HepG2 (cell line): ENCODE measurements at regions not wholly inside any gene's neighbourhood (a gene's known extent, or its start where the extent isn't known, plus 50 kb on each side); places are given as distances from the start of the nearest gene placed in this dataset.

Experiments used
- ATAC-seq: fragments of 200-7000 bp; cut with Tn5 transposase; 3 replicates; pipeline ENCODE4 v1.9.1; 2020; ENCODE audit warnings: mild to moderate bottlenecking, moderate library complexity
- BruUV-seq: library from RNA; stranded (reverse); fragments of 400-500 nt; replicated peaks from 2 replicates; lab custom pipeline; 2021; lab: Mats Ljungman, UMichigan
- CTCF ChIA-PET: fragments of 300-600 bp; formaldehyde crosslinking; extraction: SDS; loops from one replicate; lab custom pipeline; 2021; ENCODE audit warnings: low total read pairs, inconsistent platforms, low intra/inter-chr PET ratio; lab: Yijun Ruan, JAX
- POLR2A ChIA-PET: fragments of 350-600 bp; sonication (Branson Sonifier 250); formaldehyde crosslinking; loops from one replicate; lab custom pipeline; 2020; ENCODE audit warnings: antibody characterized with exemption, inconsistent platforms; lab: Yijun Ruan, JAX
- DNase-seq: peaks from one replicate; pipeline ENCODE4 v3.0.0-alpha.2; 2015; ENCODE audit warnings: low spot score
- FAIRE-seq: peaks from 3 replicates; lab custom pipeline; 2011; peaks lifted over from hg19 to GRCh38; lab: Jason Lieb, UNC
- H2AFZ ChIP-seq: one replicate; pipeline ENCODE4 v1.6.1; 2011; ENCODE audit warnings: low read length, inconsistent platforms
- H3K27ac ChIP-seq: fragments of 300-600 bp; 3 replicates; pipeline ENCODE4 v1.8.0; 2011; ENCODE audit warnings: mixed run types, mild to moderate bottlenecking, mixed read lengths, low read length, inconsistent platforms; ENCODE audit not compliant: insufficient read depth; ENCODE audit errors: extremely low read length
- H3K27me3 ChIP-seq, 2 experiments: fragments of 200-600 bp in 1 of 2; 2 replicates in 1 of 2; 3 replicates in 1 of 2; pipeline versions ENCODE4 v1.6.0 to v1.8.0; 2011; ENCODE audit warnings: low read length in 2 of 2, mild to moderate bottlenecking in 2 of 2, moderate library complexity in 2 of 2, inconsistent platforms in 1 of 2; ENCODE audit not compliant: insufficient read depth in 2 of 2, control insufficient read depth in 1 of 2
- H3K36me3 ChIP-seq, 2 experiments: fragments of 200-600 bp in 1 of 2; replicated peaks in 1 of 2; 2 replicates in 1 of 2; 3 replicates in 1 of 2; pipeline versions ENCODE4 v1.5.1 to v1.8.0; 2011; ENCODE audit warnings: low read length in 2 of 2, inconsistent platforms in 1 of 2; ENCODE audit not compliant: insufficient read depth in 2 of 2, control insufficient read depth in 1 of 2
- H3K4me1 ChIP-seq: 2 replicates; pipeline ENCODE4 v1.5.1; 2012; ENCODE audit warnings: low read length, inconsistent platforms; ENCODE audit not compliant: insufficient read depth
- H3K4me2 ChIP-seq: 2 replicates; pipeline ENCODE4 v1.6.0; 2011; ENCODE audit warnings: low read depth, low read length, inconsistent platforms
- H3K4me3 ChIP-seq, 3 experiments: fragments of 200-600 bp in 1 of 3; sonication (generic), shearing (Covaris generic) in 1 of 3; replicated peaks in 1 of 3; 2 replicates each; pipeline ENCODE4 v1.5.1; 2011 to 2016; ENCODE audit warnings: low read length in 3 of 3, inconsistent platforms in 2 of 3, low read depth in 2 of 3, mild to moderate bottlenecking in 2 of 3, control low read depth in 1 of 3, mixed read lengths in 1 of 3; ENCODE audit not compliant: insufficient read depth in 1 of 3
- H3K79me2 ChIP-seq: one replicate; pipeline ENCODE4 v1.6.1; 2011; ENCODE audit warnings: low read length, inconsistent platforms; ENCODE audit not compliant: insufficient read depth
- H3K9ac ChIP-seq: 2 replicates; pipeline ENCODE4 v1.6.0; 2011; ENCODE audit warnings: mild to moderate bottlenecking, low read depth, low read length, inconsistent platforms; ENCODE audit not compliant: insufficient read depth
- H3K9me3 ChIP-seq: 2 replicates; pipeline ENCODE4 v1.5.1; 2012; ENCODE audit warnings: mild to moderate bottlenecking, low read length
- H4K20me1 ChIP-seq: 2 replicates; pipeline ENCODE4 v1.6.0; 2011; ENCODE audit warnings: inconsistent platforms, mild to moderate bottlenecking, low read length, moderate library complexity; ENCODE audit not compliant: insufficient read depth
- MAFF ChIP-seq: IDR thresholded peaks from 2 replicates; pipeline ENCODE4 v1.6.1; 2011; ENCODE audit warnings: low read depth, low read length, improper control_type of control experiment
- MAFK ChIP-seq, 2 experiments: IDR thresholded peaks in 1 of 2; conservative IDR thresholded peaks in 1 of 2; 2 replicates each; pipeline ENCODE4 v1.6.1; 2011; ENCODE audit warnings: improper control_type of control experiment in 2 of 2, low read length in 2 of 2
- MIXL1 ChIP-seq: IDR thresholded peaks from 2 replicates; pipeline ENCODE4 v1.6.1; 2016
- MYNN ChIP-seq: sonication (generic); formaldehyde crosslinking; IDR thresholded peaks from 2 replicates; pipeline ENCODE4 v1.4.0; 2020; ENCODE audit warnings: mild to moderate bottlenecking, low read depth, missing genetic modification reagents
- REST ChIP-seq, 2 experiments: IDR thresholded peaks; 2 replicates each; pipeline ENCODE4 v1.6.1; 2011 to 2012; ENCODE audit warnings: low read length in 2 of 2, borderline replicate concordance in 1 of 2, low read depth in 1 of 2, mild to moderate bottlenecking in 1 of 2, moderate library complexity in 1 of 2
- SNAI1 ChIP-seq: sonication (generic); formaldehyde crosslinking; IDR thresholded peaks from 2 replicates; pipeline ENCODE4 v1.5.0; 2020; ENCODE audit warnings: mild to moderate bottlenecking, missing genetic modification reagents, borderline replicate concordance
- SNAPC4 ChIP-seq: sonication (generic); formaldehyde crosslinking; IDR thresholded peaks from 2 replicates; pipeline ENCODE4 v1.4.0; 2020; ENCODE audit warnings: mild to moderate bottlenecking, missing genetic modification reagents
- TBX3 ChIP-seq: fragments of 450-650 bp; IDR thresholded peaks from 2 replicates; pipeline ENCODE4 v1.6.1; 2017; ENCODE audit warnings: antibody characterized with exemption, mild to moderate bottlenecking, inconsistent platforms, borderline replicate concordance
- ZNF292 ChIP-seq: sonication (generic); formaldehyde crosslinking; IDR thresholded peaks from 2 replicates; pipeline ENCODE4 v1.8.1; 2022; ENCODE audit warnings: mild to moderate bottlenecking, low read depth, missing genetic modification reagents, borderline replicate concordance
- ZNF75D ChIP-seq: sonication (generic); formaldehyde crosslinking; IDR thresholded peaks from 2 replicates; pipeline ENCODE4 v1.8.1; 2023; ENCODE audit warnings: missing genetic modification reagents, mild to moderate bottlenecking, borderline replicate concordance
- ZNF775 ChIP-seq: sonication (generic); formaldehyde crosslinking; IDR thresholded peaks from 2 replicates; pipeline ENCODE4 v1.4.0; 2020; ENCODE audit warnings: missing genetic modification reagents, mild to moderate bottlenecking, moderate library complexity, borderline replicate concordance
- ZZZ3 ChIP-seq: sonication (generic); formaldehyde crosslinking; IDR thresholded peaks from 2 replicates; pipeline ENCODE4 v1.4.0; 2020; ENCODE audit warnings: missing genetic modification reagents, mild to moderate bottlenecking, borderline replicate concordance
- WGBS: methylation state at CpG from one replicate; pipeline ENCODE4 v1.1.6; 2017; ENCODE audit warnings: low lambda C conversion rate; 5-methylcytosine and 5-hydroxymethylcytosine counted together
- in situ Hi-C: cut with HindIII; loops from 2 replicates; pipeline ENCODE4 v1.10.0; 2017; ENCODE audit warnings: low pct_unique_long_range_greater_than_20kb; ENCODE audit not compliant: extremely low pct_ligation_motif_present
- intact Hi-C: fragments of 100-400 bp; cut with micrococcal nuclease; formaldehyde crosslinking; loops from one replicate; pipeline ENCODE4 v1.10.0; 2022; ENCODE audit not compliant: unreplicated experiment

- TF ChIP-seq ZNF292 (CRISPR knock-in tag), result no peak
- no peak for TF ChIP-seq MIXL1 (CRISPR knock-in tag)
- no peak for TF ChIP-seq ZNF75D
- TF ChIP-seq MYNN (CRISPR knock-in tag), result no peak
- TF ChIP-seq MAFK (conservative IDR thresholded peaks at IDR 0.05 in 1 of 2, IDR thresholded peaks at IDR 0.05 in 1 of 2; ENCODE audit: low read length in 2 of 2), result no peak
- no peak for TF ChIP-seq SNAI1
- no peak for TF ChIP-seq REST (IDR thresholded peaks at IDR 0.05; ENCODE audit: borderline replicate concordance in 1 of 2, low read depth in 1 of 2, low read length in 2 of 2)
Measured at GRCh38 chr5:12169536-12169935, 265.3 kb upstream of the CTNND2 start (continued).

- Histone ChIP-seq H3K79me2 (no peaks in the 10 kb centered on the region), H3K4me3 (no peak overlapping the region), H4K20me1 (no peaks in the 10 kb centered on the region)
- in situ Hi-C loops, result no loop called here
- CTCF ChIA-PET, result no interaction called here
- no peak for TF ChIP-seq ZZZ3
- no peak for TF ChIP-seq ZNF775 (CRISPR knock-in tag)
- TF ChIP-seq TBX3, result no peak
- peak; percentile 70 to 91 for TF ChIP-seq MAFK (conservative IDR thresholded peaks at IDR 0.05 in 1 of 2, IDR thresholded peaks at IDR 0.05 in 1 of 2; ENCODE audit: low read length in 2 of 2)
- TF ChIP-seq SNAPC4 (CRISPR knock-in tag), result no peak
- TF ChIP-seq MAFF, result peak; percentile 88
- TF ChIP-seq, all 625 proteins: peak for 2
- intact Hi-C loops, result no loop called here
- H3K9me3 ChIP-seq, result peaks cover 84% of the 10 kb centered on the region
- no TSS peak for BruUV-seq
- H2AFZ ChIP-seq, result no peak overlapping the region
- no peaks in the 10 kb centered on the region for H3K36me3 ChIP-seq
- no peak for ATAC-seq
- no peaks in the 10 kb centered on the region for H3K27me3 ChIP-seq
- no peak for DNase-seq
- H3K27ac ChIP-seq, result no peak overlapping the region
- H3K9ac ChIP-seq, result no peak overlapping the region
- WGBS, result 0% methylated on average over 2 of the region's 2 CpGs
- H3K4me2 ChIP-seq, result no peak overlapping the region
- FAIRE-seq, result no peak
- no peaks in the 10 kb centered on the region for H3K4me1 ChIP-seq
- POLR2A ChIA-PET, result no interaction called here
Measured at GRCh38 chr5:12162863-12163262, 258.6 kb upstream of the CTNND2 start.
